Stomach (tissue), 4 donors: ENCODE measurements at regions not wholly inside any gene's neighbourhood (a gene's known extent, or its start where the extent isn't known, plus 50 kb on each side); places are given as distances from the start of the nearest gene placed in this dataset.

ENCODE experiments used
- EP300 ChIP-seq: sonication (generic); formaldehyde crosslinking; IDR thresholded peaks from one replicate; pipeline ENCODE4 v1.6.1; 2017; ENCODE audit warnings: antibody characterized with exemption
- POLR2A ChIP-seq, 4 donors: fragments of 450-650 bp; IDR thresholded peaks; one replicate each; pipeline ENCODE4 v1.6.1; 2016; ENCODE audit warnings: antibody characterized with exemption in 4 of 4, control low read depth in 2 of 4, mild to moderate bottlenecking in 1 of 4, moderate library complexity in 1 of 4
- POLR2AphosphoS5 ChIP-seq, 3 donors: sonication (generic); formaldehyde crosslinking; IDR thresholded peaks; one replicate each; pipeline ENCODE4 v1.6.1; 2016; ENCODE audit warnings: antibody characterized with exemption in 3 of 3
- TF ChIP-seq, protein P1 (sequence below), 7 experiments: fragments of 450-650 bp in 4 of 7; fragments of 200-600 bp in 3 of 7; sonication (generic) in 3 of 7; IDR thresholded peaks; one replicate each; pipeline ENCODE4 v1.5.1; 2016 to 2019; ENCODE audit warnings: antibody characterized with exemption in 7 of 7, control low read depth in 2 of 7, mild to moderate bottlenecking in 1 of 7

DNA sequence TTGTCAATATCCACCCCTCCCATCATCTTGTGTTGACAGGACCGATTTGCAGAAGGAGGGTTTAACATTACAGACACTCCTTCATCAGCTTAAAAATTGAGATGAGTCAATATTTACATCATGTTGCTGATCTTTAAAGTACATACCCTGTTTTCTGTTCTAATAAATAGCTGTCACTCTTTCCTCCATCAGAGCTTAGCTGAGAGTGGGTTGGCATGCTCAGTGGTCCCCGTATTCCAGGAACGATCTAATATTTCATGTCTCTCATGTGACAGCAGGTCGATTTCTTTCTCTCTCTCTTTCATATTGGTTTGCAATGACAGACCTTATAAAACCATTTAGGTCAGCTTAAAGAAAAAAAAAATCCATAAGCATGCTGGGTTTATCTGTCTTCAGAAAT is 950.6 kb downstream of the GALC start:
- TF ChIP-seq POLR2A (IDR thresholded peaks at IDR 0.05) (no peak), EP300 (no peak), POLR2AphosphoS5 (IDR thresholded peaks at IDR 0.05) (no peak)
- TF ChIP-seq, protein P1, sequence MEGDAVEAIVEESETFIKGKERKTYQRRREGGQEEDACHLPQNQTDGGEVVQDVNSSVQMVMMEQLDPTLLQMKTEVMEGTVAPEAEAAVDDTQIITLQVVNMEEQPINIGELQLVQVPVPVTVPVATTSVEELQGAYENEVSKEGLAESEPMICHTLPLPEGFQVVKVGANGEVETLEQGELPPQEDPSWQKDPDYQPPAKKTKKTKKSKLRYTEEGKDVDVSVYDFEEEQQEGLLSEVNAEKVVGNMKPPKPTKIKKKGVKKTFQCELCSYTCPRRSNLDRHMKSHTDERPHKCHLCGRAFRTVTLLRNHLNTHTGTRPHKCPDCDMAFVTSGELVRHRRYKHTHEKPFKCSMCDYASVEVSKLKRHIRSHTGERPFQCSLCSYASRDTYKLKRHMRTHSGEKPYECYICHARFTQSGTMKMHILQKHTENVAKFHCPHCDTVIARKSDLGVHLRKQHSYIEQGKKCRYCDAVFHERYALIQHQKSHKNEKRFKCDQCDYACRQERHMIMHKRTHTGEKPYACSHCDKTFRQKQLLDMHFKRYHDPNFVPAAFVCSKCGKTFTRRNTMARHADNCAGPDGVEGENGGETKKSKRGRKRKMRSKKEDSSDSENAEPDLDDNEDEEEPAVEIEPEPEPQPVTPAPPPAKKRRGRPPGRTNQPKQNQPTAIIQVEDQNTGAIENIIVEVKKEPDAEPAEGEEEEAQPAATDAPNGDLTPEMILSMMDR (IDR thresholded peaks at IDR 0.05) = no peak
